SJSA1 (cell line): ENCODE measurements at regions not wholly inside any gene's neighbourhood (a gene's known extent, or its start where the extent isn't known, plus 50 kb on each side); places are given as distances from the start of the nearest gene placed in this dataset.
A peak's percentile ranks its signal among the peaks of the same experiment; 100 is the strongest.

Experiments used
- DNase-seq, 2 experiments: peaks; one replicate each; pipeline ENCODE4 v3.0.0-alpha.2; 2015 to 2020; ENCODE audit warnings: low spot score in 2 of 2, low read depth in 1 of 2
- H3K27ac ChIP-seq: fragments of 250-450 bp; sonication (Bioruptor Pico); 2 replicates; pipeline ENCODE4 v1.5.1; 2020; ENCODE audit warnings: mild to moderate bottlenecking, moderate library complexity
- H3K27me3 ChIP-seq: fragments of 250-450 bp; sonication (Bioruptor Pico); replicated peaks from 2 replicates; pipeline ENCODE4 v1.5.1; 2020; ENCODE audit warnings: mild to moderate bottlenecking, moderate library complexity
- H3K36me3 ChIP-seq: fragments of 250-450 bp; sonication (Bioruptor Pico); 2 replicates; pipeline ENCODE4 v1.5.1; 2020; ENCODE audit warnings: mild to moderate bottlenecking
- H3K4me1 ChIP-seq: fragments of 250-450 bp; sonication (Bioruptor Pico); replicated peaks from 2 replicates; pipeline ENCODE4 v1.6.1; 2021; ENCODE audit warnings: mild to moderate bottlenecking
- H3K4me3 ChIP-seq: fragments of 250-450 bp; sonication (Bioruptor Pico); 2 replicates; pipeline ENCODE4 v1.5.1; 2020; ENCODE audit warnings: mild to moderate bottlenecking
- H3K9me3 ChIP-seq: fragments of 250-450 bp; sonication (Bioruptor Pico); replicated peaks from 2 replicates; pipeline ENCODE4 v1.5.1; 2020; ENCODE audit warnings: mild to moderate bottlenecking

DNA sequence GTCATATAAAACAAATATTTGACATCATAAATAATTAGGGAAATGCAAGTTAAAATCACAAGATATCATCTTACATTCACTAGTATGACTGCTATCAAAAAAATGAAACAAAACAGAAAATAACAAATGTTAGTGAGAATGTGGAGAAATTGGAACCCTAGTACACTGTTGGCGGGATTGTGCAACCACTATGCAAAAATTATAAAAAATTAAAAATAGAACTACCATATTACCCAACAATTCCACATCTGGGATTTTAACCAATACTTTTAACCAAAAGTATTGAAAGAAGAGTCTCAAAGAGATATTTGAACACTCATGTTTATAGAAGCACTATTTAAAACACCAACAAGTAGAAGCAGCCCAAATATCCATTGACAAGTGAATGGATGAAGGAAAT is 797.2 kb upstream of the ADAMTS5 start:
- no peaks in the 10 kb centered on the region for H3K36me3 ChIP-seq
- no peak overlapping the region for H3K4me3 ChIP-seq
- no peaks in the 10 kb centered on the region for H3K4me1 ChIP-seq
- H3K27me3 ChIP-seq, result no peaks in the 10 kb centered on the region
- H3K9me3 ChIP-seq, result no peaks in the 10 kb centered on the region
- no peak for DNase-seq
- no peak overlapping the region for H3K27ac ChIP-seq

DNA sequence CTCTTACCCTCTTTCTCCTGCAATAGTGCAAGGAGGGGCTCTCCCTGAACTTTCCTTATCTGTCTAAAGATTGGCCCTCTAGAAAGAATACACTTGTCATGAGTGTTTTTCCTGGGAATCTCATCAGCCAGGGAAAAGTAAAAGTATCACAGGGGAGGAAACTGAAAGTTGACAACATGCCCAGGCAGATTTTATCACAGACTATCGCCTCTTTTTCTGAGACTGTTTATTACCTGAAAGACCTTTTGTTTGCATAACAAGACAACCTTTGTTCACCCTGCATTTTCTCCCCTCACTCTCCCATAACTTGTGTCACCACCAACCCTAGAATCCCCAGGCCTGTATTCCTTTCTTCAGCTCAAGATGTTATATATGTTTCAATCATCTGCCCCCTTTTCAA is 794.7 kb upstream of the ADAMTS5 start:
- DNase-seq, result no peak
- H3K27ac ChIP-seq, result no peak overlapping the region

GRCh38 chr21:27759820-27760219 is 792.9 kb upstream of the ADAMTS5 start:
- no peaks in the 10 kb centered on the region for H3K27me3 ChIP-seq

More for the DNA sequence above, 794.7 kb upstream of the ADAMTS5 start:
- Histone ChIP-seq H3K27me3 (no peaks in the 10 kb centered on the region), H3K9me3 (no peaks in the 10 kb centered on the region), H3K4me3 (no peak overlapping the region), H3K36me3 (no peaks in the 10 kb centered on the region), H3K4me1 (no peaks in the 10 kb centered on the region)

DNA sequence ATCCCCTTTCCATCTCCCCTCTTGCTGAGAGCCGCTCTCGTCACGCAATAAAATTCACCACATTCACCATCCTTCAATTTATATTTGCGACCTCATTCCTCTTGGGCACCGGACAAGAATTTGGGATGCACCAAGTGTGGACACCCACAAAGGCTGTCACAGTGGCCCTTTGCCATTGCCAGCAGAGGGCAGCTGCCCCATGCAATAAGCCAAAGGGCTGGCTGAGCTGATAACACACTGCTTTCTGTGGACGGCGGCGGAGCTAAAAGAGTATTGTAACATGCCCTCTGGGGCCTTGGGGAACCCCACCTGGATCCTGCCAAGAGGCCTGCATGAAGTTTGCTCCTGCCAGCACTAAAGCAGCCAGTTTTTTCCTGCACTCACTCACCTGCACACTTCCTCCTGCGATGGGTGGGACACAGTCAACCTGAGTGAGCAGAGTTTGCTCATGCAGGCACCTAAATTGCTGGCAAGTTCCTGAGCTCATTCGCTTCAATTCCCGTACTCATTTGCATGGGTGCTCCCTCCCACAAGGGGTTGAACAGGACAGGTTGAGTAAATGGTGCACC is 792.3 kb upstream of the ADAMTS5 start:
- no peak for DNase-seq
- H3K9me3 ChIP-seq, result no peaks in the 10 kb centered on the region
- no peaks in the 10 kb centered on the region for H3K27me3 ChIP-seq
- no peak overlapping the region for H3K4me3 ChIP-seq
- no peaks in the 10 kb centered on the region for H3K36me3 ChIP-seq
- H3K4me1 ChIP-seq, result no peaks in the 10 kb centered on the region
- H3K27ac ChIP-seq, result no peak overlapping the region

More at GRCh38 chr21:27759820-27760219, 792.9 kb upstream of the ADAMTS5 start:
- H3K4me1 ChIP-seq, result no peaks in the 10 kb centered on the region
- no peaks in the 10 kb centered on the region for H3K9me3 ChIP-seq
- no peak overlapping the region for H3K27ac ChIP-seq
- H3K4me3 ChIP-seq, result no peak overlapping the region
- DNase-seq, result no peak
- no peaks in the 10 kb centered on the region for H3K36me3 ChIP-seq

DNA sequence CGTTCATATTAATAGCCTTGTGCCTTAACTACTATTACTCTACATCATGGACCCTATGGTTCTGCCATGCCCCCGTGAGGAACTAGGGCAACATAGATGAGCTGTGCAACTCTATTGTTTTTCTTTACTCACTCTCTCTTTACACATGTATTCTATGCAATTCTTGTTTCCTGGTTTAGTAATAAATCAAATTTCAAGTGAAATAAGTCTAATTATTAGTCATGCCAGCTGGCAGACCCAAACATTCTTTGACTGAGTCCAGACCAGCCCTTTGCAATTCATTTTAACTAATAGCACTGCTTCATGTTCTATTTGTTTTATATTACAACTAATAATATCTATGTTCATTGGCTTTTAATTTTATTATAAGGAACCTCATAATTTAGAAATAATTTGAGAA is 789.3 kb upstream of the ADAMTS5 start:
- Histone ChIP-seq H3K4me1 (no peaks in the 10 kb centered on the region), H3K4me3 (no peak overlapping the region), H3K36me3 (no peaks in the 10 kb centered on the region), H3K27ac (no peak overlapping the region), H3K27me3 (no peaks in the 10 kb centered on the region), H3K9me3 (no peaks in the 10 kb centered on the region)
- no peak for DNase-seq

GRCh38 chr21:27743971-27744564 is 777.2 kb upstream of the ADAMTS5 start:
- no peak for DNase-seq
- Histone ChIP-seq H3K9me3 (no peaks in the 10 kb centered on the region), H3K4me3 (no peak overlapping the region), H3K4me1 (no peaks in the 10 kb centered on the region), H3K27ac (no peak overlapping the region), H3K27me3 (no peaks in the 10 kb centered on the region), H3K36me3 (no peaks in the 10 kb centered on the region)

DNA sequence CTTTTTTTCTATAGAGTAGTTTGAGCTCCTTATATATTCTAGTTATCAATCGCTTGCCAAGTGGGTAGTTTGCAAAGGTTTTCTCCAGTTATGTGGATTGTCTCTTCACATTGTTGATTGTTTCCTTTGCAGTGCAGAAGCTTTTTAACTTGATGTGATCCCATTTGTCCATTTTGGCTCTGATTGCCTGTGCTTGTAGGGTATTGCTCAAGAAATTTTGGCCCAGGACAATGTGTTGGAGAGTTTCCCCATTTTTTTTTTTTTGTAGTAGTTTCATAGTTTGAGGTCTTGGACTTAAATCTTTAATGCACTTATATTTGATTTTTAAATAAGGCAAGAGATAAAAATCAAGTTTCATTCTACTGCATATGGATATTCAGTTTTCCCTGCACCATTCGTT is 774.8 kb upstream of the ADAMTS5 start:
- H3K27ac ChIP-seq, result no peak overlapping the region
- H3K4me1 ChIP-seq, result no peaks in the 10 kb centered on the region
- H3K9me3 ChIP-seq, result no peaks in the 10 kb centered on the region
- H3K27me3 ChIP-seq, result no peaks in the 10 kb centered on the region
- no peak overlapping the region for H3K4me3 ChIP-seq
- no peak for DNase-seq
- no peaks in the 10 kb centered on the region for H3K36me3 ChIP-seq

DNA sequence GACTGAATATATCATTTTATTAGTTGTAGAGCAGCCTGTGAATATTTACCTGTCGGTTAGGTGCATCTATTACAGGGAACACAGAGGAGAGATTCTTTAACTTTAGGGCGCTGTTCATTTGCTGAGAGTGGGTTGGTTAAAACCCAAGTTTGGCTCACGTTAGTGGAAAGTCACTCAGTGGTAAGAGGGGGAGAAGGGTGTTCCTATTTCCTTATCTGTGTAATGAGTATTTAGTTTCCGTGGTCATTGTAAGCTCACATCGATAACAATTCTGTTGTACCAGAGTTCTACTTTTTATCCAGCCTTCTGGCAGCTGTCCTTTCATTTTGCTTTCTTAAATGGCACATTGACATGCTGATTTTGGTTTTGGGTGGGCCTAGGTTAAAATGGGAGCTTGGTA is 773.2 kb upstream of the ADAMTS5 start:
- Histone ChIP-seq H3K27ac (no peak overlapping the region), H3K4me3 (no peak overlapping the region), H3K27me3 (no peaks in the 10 kb centered on the region), H3K9me3 (no peaks in the 10 kb centered on the region), H3K4me1 (peaks cover 3% of the 10 kb centered on the region; the same call in 1 of the 2 replicates), H3K36me3 (no peaks in the 10 kb centered on the region)
- DNase-seq, result no peak

DNA sequence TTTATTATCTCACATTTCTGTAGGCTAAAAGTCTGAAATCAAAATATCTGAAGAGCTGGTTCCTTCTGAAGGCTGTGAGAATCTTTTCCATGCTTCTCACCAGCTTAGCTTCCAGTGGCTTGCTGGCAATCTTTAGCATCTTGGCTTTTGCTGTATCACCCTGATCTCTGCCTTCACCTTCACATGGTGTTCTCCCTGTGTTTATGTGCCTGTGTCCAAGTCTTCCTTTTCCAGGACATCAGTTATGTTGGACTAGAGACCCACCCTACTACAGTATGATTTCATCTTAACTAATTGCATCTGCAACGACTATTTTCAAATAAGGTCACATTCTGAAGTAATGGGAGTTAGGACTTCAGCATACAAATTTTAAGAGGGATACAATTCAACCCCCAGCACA is 772.3 kb upstream of the ADAMTS5 start:
- Histone ChIP-seq H3K27ac (no peak overlapping the region), H3K36me3 (no peaks in the 10 kb centered on the region), H3K4me3 (no peak overlapping the region), H3K27me3 (no peaks in the 10 kb centered on the region), H3K9me3 (no peaks in the 10 kb centered on the region), H3K4me1 (peaks cover 12% of the 10 kb centered on the region)
- DNase-seq, result no peak

- no peaks in the 10 kb centered on the region for H3K36me3 ChIP-seq
- no peaks in the 10 kb centered on the region for H3K9me3 ChIP-seq
- H3K27ac ChIP-seq, result no peak overlapping the region
- H3K4me1 ChIP-seq, result peaks cover 18% of the 10 kb centered on the region
- H3K27me3 ChIP-seq, result no peaks in the 10 kb centered on the region
- H3K4me3 ChIP-seq, result no peak overlapping the region
- DNase-seq, result no peak
Observed at GRCh38 chr21:27735699-27736098, 768.8 kb upstream of the ADAMTS5 start.

GRCh38 chr21:27734146-27734545 is 767.3 kb upstream of the ADAMTS5 start:
- Histone ChIP-seq H3K4me3 (no peak overlapping the region), H3K9me3 (no peaks in the 10 kb centered on the region), H3K27ac (peak overlapping the region; percentile 76), H3K36me3 (no peaks in the 10 kb centered on the region), H3K27me3 (no peaks in the 10 kb centered on the region), H3K4me1 (peaks cover 18% of the 10 kb centered on the region)
- peak; percentile 42 to 59 for DNase-seq

DNA sequence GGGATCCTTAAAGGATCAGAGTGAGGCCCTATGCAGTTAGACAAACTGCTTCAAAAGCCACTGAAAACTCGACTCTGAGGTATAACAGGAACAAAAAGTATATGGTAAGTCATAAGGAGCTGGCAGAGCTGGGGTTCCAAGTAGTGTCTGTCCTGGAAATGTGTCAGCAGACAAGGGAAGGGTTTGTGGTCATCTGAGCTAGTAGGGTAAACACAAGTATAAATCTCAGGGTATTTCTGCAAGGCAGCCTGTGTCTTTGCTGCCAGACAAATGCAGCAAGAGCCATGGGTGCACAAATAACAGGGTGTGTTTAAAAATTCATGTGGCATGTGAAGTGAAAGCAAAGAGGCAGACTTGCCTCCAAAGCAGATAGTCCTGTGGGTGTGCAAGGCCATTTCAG is 759.0 kb upstream of the ADAMTS5 start:
- no peaks in the 10 kb centered on the region for H3K27me3 ChIP-seq
- no peaks in the 10 kb centered on the region for H3K36me3 ChIP-seq
- DNase-seq, result no peak
- no peak overlapping the region for H3K4me3 ChIP-seq
- H3K9me3 ChIP-seq, result no peaks in the 10 kb centered on the region; the same call in 1 of the 2 replicates
- H3K4me1 ChIP-seq, result no peaks in the 10 kb centered on the region
- no peak overlapping the region for H3K27ac ChIP-seq

- Histone ChIP-seq H3K4me3 (no peak overlapping the region), H3K27me3 (no peaks in the 10 kb centered on the region), H3K9me3 (no peaks in the 10 kb centered on the region; the same call in 1 of the 2 replicates), H3K36me3 (no peaks in the 10 kb centered on the region), H3K4me1 (no peaks in the 10 kb centered on the region), H3K27ac (no peak overlapping the region)
- no peak for DNase-seq
Observed at GRCh38 chr21:27722095-27722494, 755.2 kb upstream of the ADAMTS5 start.

- no peak for DNase-seq
- H3K36me3 ChIP-seq, result no peaks in the 10 kb centered on the region
- H3K9me3 ChIP-seq, result no peaks in the 10 kb centered on the region; the same call in 1 of the 2 replicates
- no peak overlapping the region for H3K4me3 ChIP-seq
- no peaks in the 10 kb centered on the region for H3K4me1 ChIP-seq
- H3K27me3 ChIP-seq, result no peaks in the 10 kb centered on the region
- H3K27ac ChIP-seq, result no peak overlapping the region
Observed at GRCh38 chr21:27721675-27722074, 754.8 kb upstream of the ADAMTS5 start.

DNA sequence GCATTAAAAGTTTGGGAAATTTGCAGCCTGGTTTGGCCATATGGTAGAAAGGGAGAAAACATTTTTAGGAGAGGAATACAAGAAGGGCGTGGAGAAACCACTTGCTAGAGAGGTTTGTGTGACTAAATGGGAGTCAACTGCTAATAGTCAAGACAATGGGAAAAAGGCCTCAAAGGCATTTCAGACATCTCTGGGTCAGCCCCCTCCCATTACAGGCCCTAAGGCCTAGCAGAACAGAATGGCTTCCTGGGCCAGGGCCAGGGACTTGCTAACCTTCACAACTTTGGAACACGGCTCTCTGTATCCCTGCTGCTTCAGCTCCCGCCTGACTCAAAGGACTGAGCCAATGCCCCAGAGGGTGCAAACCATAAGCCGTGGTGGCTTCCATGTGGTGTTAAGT is 752.3 kb upstream of the ADAMTS5 start:
- no peaks in the 10 kb centered on the region for H3K36me3 ChIP-seq
- no peak overlapping the region for H3K27ac ChIP-seq
- H3K9me3 ChIP-seq, result no peaks in the 10 kb centered on the region
- H3K4me1 ChIP-seq, result no peaks in the 10 kb centered on the region
- H3K4me3 ChIP-seq, result no peak overlapping the region
- no peaks in the 10 kb centered on the region for H3K27me3 ChIP-seq
- DNase-seq, result no peak
